Upper lobe of right lung (tissue), 1 donor: ENCODE measurements at regions not wholly inside any gene's neighbourhood (a gene's known extent, or its start where the extent isn't known, plus 50 kb on each side); places are given as distances from the start of the nearest gene placed in this dataset.

ENCODE experiments used
- ATAC-seq: fragments of 200-7000 bp; cut with Tn5 transposase; one replicate; pipeline ENCODE4 v1.9.1; 2020; ENCODE audit warnings: mild to moderate bottlenecking, moderate library complexity
- DNase-seq: peaks from one replicate; pipeline ENCODE4 v3.0.0-alpha.2; 2020
- H3K27ac ChIP-seq: fragments of 200-600 bp; one replicate; pipeline ENCODE4 v1.8.0; 2022
- H3K27me3 ChIP-seq: fragments of 200-600 bp; one replicate; pipeline ENCODE4 v1.8.0; 2022; ENCODE audit warnings: mild to moderate bottlenecking
- H3K36me3 ChIP-seq: fragments of 200-600 bp; one replicate; pipeline ENCODE4 v1.8.0; 2022
- H3K4me1 ChIP-seq: fragments of 200-600 bp; one replicate; pipeline ENCODE4 v1.8.0; 2022
- H3K4me3 ChIP-seq: fragments of 200-600 bp; one replicate; pipeline ENCODE4 v1.8.0; 2022; ENCODE audit warnings: mild to moderate bottlenecking
- H3K9me3 ChIP-seq: fragments of 200-600 bp; one replicate; pipeline ENCODE4 v1.8.0; 2022
- intact Hi-C: fragments of 100-400 bp; cut with DNase I; formaldehyde crosslinking; loops from one replicate; pipeline ENCODE4 v1.11.0; 2022
- TF ChIP-seq, protein P1 (sequence below): fragments of 200-600 bp; IDR thresholded peaks from one replicate; pipeline ENCODE4 v1.8.0; 2022; ENCODE audit warnings: antibody characterized with exemption
- donor health status: DM: no; HTN: yes; CAD: no; lungs with severe emphysema.

DNA sequence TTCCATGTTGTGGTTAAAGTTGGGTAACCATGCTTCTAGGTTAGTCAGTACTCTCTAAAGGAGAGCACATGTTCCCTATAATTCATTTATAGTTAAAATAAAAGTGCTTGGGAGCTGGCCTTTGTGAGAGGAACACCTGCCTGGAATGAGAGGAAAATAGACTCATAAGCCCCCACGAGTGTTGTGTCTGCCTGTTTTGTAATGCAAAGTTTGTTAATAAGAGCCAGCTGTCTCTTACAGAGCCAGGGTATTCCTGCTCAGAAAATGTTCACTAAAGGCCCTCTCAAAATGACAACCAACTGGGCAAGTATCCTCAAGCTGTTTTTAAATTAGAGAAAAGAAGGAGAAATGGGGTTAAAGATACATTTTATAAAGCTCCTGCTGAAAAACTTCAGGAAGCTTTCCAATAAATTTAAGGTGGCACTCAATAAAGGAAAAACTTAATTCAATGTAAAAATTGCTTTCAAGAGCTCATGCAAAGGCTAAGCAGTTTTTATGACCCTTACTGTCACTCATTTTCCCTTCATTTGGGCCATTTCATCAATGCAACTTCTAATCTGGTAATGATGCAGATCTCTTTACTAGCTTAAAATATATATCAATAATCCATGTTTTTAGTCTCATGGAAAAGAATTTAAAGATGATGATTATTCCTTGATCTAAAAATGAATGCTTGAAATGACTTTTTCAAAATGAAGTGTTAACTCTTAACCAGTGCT lies 793.6 kb downstream of the STPG2 start:
- H3K9me3 ChIP-seq = no peaks in the 10 kb centered on the region
- no peaks in the 10 kb centered on the region for H3K36me3 ChIP-seq
- H3K27ac ChIP-seq = no peak overlapping the region
- DNase-seq (no peak), ATAC-seq (no peak)
- TF ChIP-seq, protein P1, sequence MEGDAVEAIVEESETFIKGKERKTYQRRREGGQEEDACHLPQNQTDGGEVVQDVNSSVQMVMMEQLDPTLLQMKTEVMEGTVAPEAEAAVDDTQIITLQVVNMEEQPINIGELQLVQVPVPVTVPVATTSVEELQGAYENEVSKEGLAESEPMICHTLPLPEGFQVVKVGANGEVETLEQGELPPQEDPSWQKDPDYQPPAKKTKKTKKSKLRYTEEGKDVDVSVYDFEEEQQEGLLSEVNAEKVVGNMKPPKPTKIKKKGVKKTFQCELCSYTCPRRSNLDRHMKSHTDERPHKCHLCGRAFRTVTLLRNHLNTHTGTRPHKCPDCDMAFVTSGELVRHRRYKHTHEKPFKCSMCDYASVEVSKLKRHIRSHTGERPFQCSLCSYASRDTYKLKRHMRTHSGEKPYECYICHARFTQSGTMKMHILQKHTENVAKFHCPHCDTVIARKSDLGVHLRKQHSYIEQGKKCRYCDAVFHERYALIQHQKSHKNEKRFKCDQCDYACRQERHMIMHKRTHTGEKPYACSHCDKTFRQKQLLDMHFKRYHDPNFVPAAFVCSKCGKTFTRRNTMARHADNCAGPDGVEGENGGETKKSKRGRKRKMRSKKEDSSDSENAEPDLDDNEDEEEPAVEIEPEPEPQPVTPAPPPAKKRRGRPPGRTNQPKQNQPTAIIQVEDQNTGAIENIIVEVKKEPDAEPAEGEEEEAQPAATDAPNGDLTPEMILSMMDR = no peak
- intact Hi-C loops = no loop called here
- no peak overlapping the region for H3K4me3 ChIP-seq
- no peaks in the 10 kb centered on the region for H3K4me1 ChIP-seq
- no peaks in the 10 kb centered on the region for H3K27me3 ChIP-seq

DNA sequence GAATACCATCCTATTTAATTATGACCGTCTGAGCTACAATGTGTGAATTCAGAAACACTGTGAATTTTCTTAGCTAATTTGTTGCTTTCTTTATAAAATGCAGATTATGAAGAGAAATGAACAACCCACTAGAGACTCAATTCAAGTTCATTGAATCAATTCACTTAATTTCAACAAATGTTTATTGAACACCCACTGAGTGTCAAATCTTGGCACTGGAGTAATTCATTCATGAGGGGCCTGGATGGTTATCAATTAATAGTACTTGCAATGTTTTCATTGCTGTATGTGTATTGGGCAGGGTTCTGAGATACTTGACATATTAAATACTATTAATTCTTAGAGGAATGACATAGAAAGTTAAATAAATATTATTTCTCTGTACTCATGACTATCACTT lies 789.4 kb downstream of the STPG2 start:
- no peaks in the 10 kb centered on the region for H3K4me1 ChIP-seq
- no peak overlapping the region for H3K4me3 ChIP-seq
- TF ChIP-seq, protein P1 = no peak
- H3K36me3 ChIP-seq = no peaks in the 10 kb centered on the region
- no peak for DNase-seq
- no peaks in the 10 kb centered on the region for H3K9me3 ChIP-seq
- H3K27ac ChIP-seq = no peak overlapping the region
- no peak for ATAC-seq
- no peaks in the 10 kb centered on the region for H3K27me3 ChIP-seq
- intact Hi-C loops = no loop called here

DNA sequence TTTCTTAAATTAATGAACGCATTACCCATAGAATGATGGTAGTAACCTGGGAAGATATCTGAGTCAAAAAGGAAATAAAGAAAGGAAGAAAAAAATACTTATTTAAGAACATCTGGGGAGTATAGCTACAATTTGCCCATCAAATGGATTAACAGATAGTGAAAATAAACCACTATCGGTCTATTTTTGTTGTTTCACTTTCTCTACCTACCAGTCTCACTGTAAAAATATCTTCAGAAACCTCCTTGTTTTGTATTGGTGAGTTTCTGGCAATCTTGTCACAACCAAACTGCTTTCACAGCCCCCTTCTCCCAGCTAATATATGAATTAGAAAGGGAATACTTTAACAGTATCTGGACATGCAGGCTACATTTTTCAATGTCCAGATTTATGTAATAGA lies 783.5 kb downstream of the STPG2 start:
- no peak for ATAC-seq
- TF ChIP-seq, protein P1 = no peak
- H3K27me3 ChIP-seq = no peaks in the 10 kb centered on the region
- no peaks in the 10 kb centered on the region for H3K4me1 ChIP-seq
- H3K27ac ChIP-seq = no peak overlapping the region
- no peak for DNase-seq
- intact Hi-C loops = no loop called here
- H3K4me3 ChIP-seq = no peak overlapping the region
- no peaks in the 10 kb centered on the region for H3K36me3 ChIP-seq
- no peaks in the 10 kb centered on the region for H3K9me3 ChIP-seq

DNA sequence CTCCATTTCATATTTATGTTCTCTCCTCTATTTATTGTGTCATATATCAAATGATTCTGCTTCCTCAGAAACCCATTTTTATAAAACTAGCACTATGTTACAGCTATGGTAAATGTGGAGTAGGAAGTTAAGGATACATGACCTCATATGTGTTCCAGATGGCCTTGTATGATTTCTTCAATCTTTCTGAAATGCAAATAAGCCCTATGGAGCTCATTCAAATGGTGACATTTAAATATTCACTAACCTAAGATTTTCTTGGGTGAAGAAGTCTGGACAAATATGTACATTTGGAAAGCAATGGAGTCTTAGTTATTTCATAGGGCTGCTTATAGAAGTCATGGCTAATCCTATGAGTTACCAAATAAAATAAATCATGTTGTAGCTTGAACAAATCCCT lies 782.5 kb downstream of the STPG2 start:
- no peak overlapping the region for H3K27ac ChIP-seq
- no peak overlapping the region for H3K4me3 ChIP-seq
- no peaks in the 10 kb centered on the region for H3K9me3 ChIP-seq
- ATAC-seq (no peak), DNase-seq (no peak)
- H3K36me3 ChIP-seq = no peaks in the 10 kb centered on the region
- TF ChIP-seq, protein P1 = no peak
- no peaks in the 10 kb centered on the region for H3K4me1 ChIP-seq
- intact Hi-C loops = no loop called here
- no peaks in the 10 kb centered on the region for H3K27me3 ChIP-seq

DNA sequence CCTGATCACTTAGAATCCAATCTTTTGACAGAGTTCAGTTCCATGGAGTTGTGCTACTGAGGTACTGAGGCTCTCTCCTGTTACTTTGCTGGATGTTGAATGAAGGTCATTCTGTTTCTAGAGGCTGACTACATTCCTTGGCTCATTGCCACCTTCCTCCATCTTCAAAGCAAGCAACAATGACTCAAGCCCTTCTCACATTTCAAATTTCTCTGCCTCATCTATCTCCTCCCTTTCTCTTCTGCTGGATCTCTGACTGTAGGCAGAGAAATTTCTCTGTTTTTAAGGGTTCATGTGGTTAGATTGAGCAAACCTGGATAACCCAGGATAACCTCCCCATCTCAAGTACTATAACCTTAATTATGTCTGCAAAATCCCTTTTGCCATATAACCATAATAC lies 775.4 kb downstream of the STPG2 start:
- TF ChIP-seq, protein P1 = no peak
- H3K27ac ChIP-seq = no peak overlapping the region
- ATAC-seq = no peak
- no peak overlapping the region for H3K4me3 ChIP-seq
- H3K9me3 ChIP-seq = no peaks in the 10 kb centered on the region
- no peaks in the 10 kb centered on the region for H3K27me3 ChIP-seq
- intact Hi-C loops = no loop called here
- no peak for DNase-seq
- no peaks in the 10 kb centered on the region for H3K4me1 ChIP-seq
- H3K36me3 ChIP-seq = no peaks in the 10 kb centered on the region

DNA sequence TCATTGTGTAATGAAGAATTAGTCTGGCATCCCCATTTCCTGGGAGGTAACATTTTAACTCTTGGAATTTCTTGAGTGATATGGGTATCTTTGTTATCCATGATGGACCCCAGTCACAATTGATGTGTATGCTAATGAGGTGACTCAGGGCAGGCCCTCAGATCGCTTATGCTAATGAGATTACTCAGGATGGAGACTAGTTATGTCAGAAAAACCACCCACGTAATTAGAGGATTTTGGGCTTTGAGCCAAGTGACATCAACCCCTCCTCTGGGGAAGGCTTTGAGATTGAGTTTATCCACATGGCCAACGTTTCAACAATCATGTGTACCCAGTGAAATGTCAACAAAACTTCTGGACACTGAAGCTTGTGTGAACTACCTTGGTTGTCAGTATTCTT lies 772.7 kb downstream of the STPG2 start:
- no peaks in the 10 kb centered on the region for H3K27me3 ChIP-seq
- H3K9me3 ChIP-seq = no peaks in the 10 kb centered on the region
- DNase-seq (no peak), ATAC-seq (no peak)
- TF ChIP-seq, protein P1 = no peak
- no peaks in the 10 kb centered on the region for H3K4me1 ChIP-seq
- H3K4me3 ChIP-seq = no peak overlapping the region
- intact Hi-C loops = no loop called here
- no peak overlapping the region for H3K27ac ChIP-seq
- no peaks in the 10 kb centered on the region for H3K36me3 ChIP-seq
